ENCODE measurements at regions not wholly inside any gene's neighbourhood (a gene's known extent, or its start where the extent isn't known, plus 50 kb on each side); places are given as distances from the start of the nearest gene placed in this dataset.

GRCh38 chr17:55642741-55643140 lies 79.9 kb downstream of the TMEM100 start:
- TF ChIP-seq MAX (IDR thresholded peaks at IDR 0.05; ENCODE audit: low read depth, low read length) (no peak), CTCF (IDR thresholded peaks at IDR 0.05; ENCODE audit: low read depth, low read length) (no peak), MYC (IDR thresholded peaks at IDR 0.05; ENCODE audit: low read depth, low read length) (no peak), POLR2A (IDR thresholded peaks at IDR 0.05; ENCODE audit: extremely low read depth, insufficient read length) (no peak)
- peak; percentile 12 for DNase-seq (ENCODE audit: low read depth)

GRCh38 chr17:55641676-55642081 lies 81.0 kb downstream of the TMEM100 start:
- no peak overlapping the region for H3K4me3 ChIP-seq (ENCODE audit: low read depth, low read length)
- TF ChIP-seq CTCF (IDR thresholded peaks at IDR 0.05; ENCODE audit: low read depth, low read length) = peak; percentile 69
- TF ChIP-seq POLR2A (IDR thresholded peaks at IDR 0.05; ENCODE audit: extremely low read depth, insufficient read length) = no peak
- no peak for TF ChIP-seq MAX (IDR thresholded peaks at IDR 0.05; ENCODE audit: low read depth, low read length)
- no peak for TF ChIP-seq MYC (IDR thresholded peaks at IDR 0.05; ENCODE audit: low read depth, low read length)
- peak; percentile 74 for DNase-seq (ENCODE audit: low read depth)

More at GRCh38 chr17:55642741-55643140, 79.9 kb downstream of the TMEM100 start:
- H3K4me3 ChIP-seq (ENCODE audit: low read depth, low read length) = no peak overlapping the region

GRCh38 chr17:55639096-55639495 lies 83.6 kb downstream of the TMEM100 start:
- no peak overlapping the region for H3K4me3 ChIP-seq (ENCODE audit: low read depth, low read length)
- DNase-seq (ENCODE audit: low read depth) = no peak
- no peak for TF ChIP-seq POLR2A (IDR thresholded peaks at IDR 0.05; ENCODE audit: extremely low read depth, insufficient read length)
- TF ChIP-seq CTCF (IDR thresholded peaks at IDR 0.05; ENCODE audit: low read depth, low read length) = no peak
- TF ChIP-seq MYC (IDR thresholded peaks at IDR 0.05; ENCODE audit: low read depth, low read length) = no peak
- no peak for TF ChIP-seq MAX (IDR thresholded peaks at IDR 0.05; ENCODE audit: low read depth, low read length)

GRCh38 chr17:55635253-55635914 lies 87.3 kb downstream of the TMEM100 start:
- H3K4me3 ChIP-seq (ENCODE audit: low read depth, low read length) = no peak overlapping the region
- TF ChIP-seq POLR2A (IDR thresholded peaks at IDR 0.05; ENCODE audit: extremely low read depth, insufficient read length) (no peak), CTCF (IDR thresholded peaks at IDR 0.05; ENCODE audit: low read depth, low read length) (no peak), MYC (IDR thresholded peaks at IDR 0.05; ENCODE audit: low read depth, low read length) (no peak), MAX (IDR thresholded peaks at IDR 0.05; ENCODE audit: low read depth, low read length) (no peak)
- DNase-seq (ENCODE audit: low read depth) = no peak

- H3K4me3 ChIP-seq (ENCODE audit: low read depth, low read length) = no peak overlapping the region
- DNase-seq (ENCODE audit: low read depth) = no peak
- no peak for TF ChIP-seq POLR2A (IDR thresholded peaks at IDR 0.05; ENCODE audit: extremely low read depth, insufficient read length)
- TF ChIP-seq MYC (IDR thresholded peaks at IDR 0.05; ENCODE audit: low read depth, low read length) = no peak
- TF ChIP-seq CTCF (IDR thresholded peaks at IDR 0.05; ENCODE audit: low read depth, low read length) = no peak
- no peak for TF ChIP-seq MAX (IDR thresholded peaks at IDR 0.05; ENCODE audit: low read depth, low read length)
Observed at GRCh38 chr17:55634702-55635101, 88.0 kb downstream of the TMEM100 start.
